GM12864 (cell line): ENCODE measurements at regions not wholly inside any gene's neighbourhood (a gene's known extent, or its start where the extent isn't known, plus 50 kb on each side); places are given as distances from the start of the nearest gene placed in this dataset.

ENCODE experiments used
- DNase-seq: peaks from one replicate; pipeline ENCODE4 v3.0.0-alpha.2; 2011; ENCODE audit warnings: low read depth
- H3K4me3 ChIP-seq: 2 replicates; pipeline ENCODE4 v1.5.1; 2011; ENCODE audit warnings: mild to moderate bottlenecking, low read depth, low read length, control low read depth
- CTCF ChIP-seq: IDR thresholded peaks from 2 replicates; pipeline ENCODE4 v1.5.1; 2011; ENCODE audit warnings: low read depth, mild to moderate bottlenecking, moderate library complexity, low read length, control low read depth, inconsistent platforms; ENCODE audit errors: missing control alignments

- no peak overlapping the region for H3K4me3 ChIP-seq
- DNase-seq = no peak
- TF ChIP-seq CTCF = no peak
Measured at GRCh38 chr5:74143721-74144330, 496.7 kb downstream of the ENC1 start.

- no peak for DNase-seq
- no peak for TF ChIP-seq CTCF
- H3K4me3 ChIP-seq = no peak overlapping the region
Measured at GRCh38 chr5:74143151-74143550, 497.4 kb downstream of the ENC1 start.

GRCh38 chr5:74141053-74141452 is 499.5 kb downstream of the ENC1 start:
- no peak overlapping the region for H3K4me3 ChIP-seq
- TF ChIP-seq CTCF = no peak
- no peak for DNase-seq

GRCh38 chr5:74140409-74140808 is 500.1 kb downstream of the ENC1 start:
- no peak for TF ChIP-seq CTCF
- no peak overlapping the region for H3K4me3 ChIP-seq
- DNase-seq = no peak

GRCh38 chr5:74139589-74139988 is 500.9 kb downstream of the ENC1 start:
- no peak for TF ChIP-seq CTCF
- DNase-seq = no peak
- H3K4me3 ChIP-seq = no peak overlapping the region

GRCh38 chr5:74138721-74139120 is 501.8 kb downstream of the ENC1 start:
- TF ChIP-seq CTCF = no peak
- no peak overlapping the region for H3K4me3 ChIP-seq
- no peak for DNase-seq

GRCh38 chr5:74136276-74136825 is 504.2 kb downstream of the ENC1 start:
- no peak for TF ChIP-seq CTCF
- DNase-seq = no peak
- H3K4me3 ChIP-seq = no peak overlapping the region
